GM23248 (cell line): ENCODE measurements at regions not wholly inside any gene's neighbourhood (a gene's known extent, or its start where the extent isn't known, plus 50 kb on each side); places are given as distances from the start of the nearest gene placed in this dataset.

Source experiments
- EZH2 ChIP-seq: fragments of 200-600 bp; sonication (generic); IDR thresholded peaks from 2 replicates; pipeline ENCODE4 v1.6.1; 2018; ENCODE audit warnings: antibody characterized with exemption, mild to moderate bottlenecking; ENCODE audit not compliant: insufficient read depth, poor library complexity, severe bottlenecking
- EZH2phosphoT487 ChIP-seq: fragments of 200-600 bp; sonication (generic); IDR thresholded peaks from 2 replicates; pipeline ENCODE4 v1.6.1; 2018; ENCODE audit warnings: antibody characterized with exemption, moderate library complexity, mild to moderate bottlenecking, low read depth; ENCODE audit not compliant: insufficient read depth

- TF ChIP-seq EZH2: no peak
- TF ChIP-seq EZH2phosphoT487: no peak
Measured at GRCh38 chr3:70631716-70632307, 319.4 kb upstream of the MDFIC2 start.
